ENCODE measurements at regions not wholly inside any gene's neighbourhood (a gene's known extent, or its start where the extent isn't known, plus 50 kb on each side); places are given as distances from the start of the nearest gene placed in this dataset.

- TF ChIP-seq CTCF (IDR thresholded peaks at IDR 0.05) (no peak), POLR2A (IDR thresholded peaks at IDR 0.05) (no peak)
Observed at GRCh38 chr11:95693298-95693697, 96.3 kb downstream of the FAM76B start.

Measured in right lobe of liver (tissue), 4 donors.